ENCODE measurements at regions not wholly inside any gene's neighbourhood (a gene's known extent, or its start where the extent isn't known, plus 50 kb on each side); places are given as distances from the start of the nearest gene placed in this dataset.
"Not testable (repeated sequence)": the region's sequence is repeated elsewhere in the genome, so short reads cannot be mapped to it uniquely, and the experiment has no call there.

- not testable (repeated sequence) for DNase-seq
Observed at GRCh38 chr20:25774203-25774602, 77.5 kb upstream of the ZNF337 start.

GRCh38 chr20:25772437-25772836, 75.8 kb upstream of the ZNF337 start:
- DNase-seq: not testable (repeated sequence)

DNA sequence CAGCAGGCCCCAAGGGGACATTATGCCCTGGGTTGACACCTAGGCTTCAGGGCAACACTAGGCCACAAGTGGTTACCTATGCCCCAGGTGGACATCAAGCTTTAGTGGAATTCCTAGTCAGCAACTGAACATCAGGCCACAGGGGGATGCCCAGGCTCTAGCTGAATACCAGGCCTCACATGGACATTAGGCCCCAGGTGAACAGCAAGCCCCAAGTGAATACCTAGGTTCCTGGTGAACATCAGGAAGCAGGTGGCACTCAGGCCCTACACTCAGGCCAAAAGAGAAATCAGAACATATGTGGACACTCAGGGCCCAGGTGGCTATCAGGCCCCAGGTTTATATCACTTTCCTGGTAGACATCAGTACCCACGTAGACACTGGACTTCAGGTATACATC, 75.2 kb upstream of the ZNF337 start:
- DNase-seq: not testable (repeated sequence)

DNA sequence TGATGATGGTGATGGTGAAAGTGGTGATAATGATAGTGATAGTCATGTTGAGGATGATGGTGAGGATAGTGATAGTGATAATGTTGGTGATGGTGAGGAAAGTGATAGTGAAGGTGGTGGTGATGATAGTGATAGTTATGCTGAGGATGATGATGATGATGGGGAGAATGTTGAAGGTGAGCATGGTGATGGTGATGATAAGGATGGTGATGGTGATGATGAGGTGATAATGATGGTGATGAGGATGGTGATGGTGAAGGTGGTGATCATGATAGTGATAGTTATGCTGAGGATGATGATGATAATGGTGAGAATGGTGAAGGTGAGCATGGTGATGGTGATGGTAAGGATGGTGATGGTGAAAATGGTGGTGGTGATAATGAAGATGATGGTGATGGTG, 64.9 kb upstream of the ZNF337 start:
- no peak for DNase-seq

DNA sequence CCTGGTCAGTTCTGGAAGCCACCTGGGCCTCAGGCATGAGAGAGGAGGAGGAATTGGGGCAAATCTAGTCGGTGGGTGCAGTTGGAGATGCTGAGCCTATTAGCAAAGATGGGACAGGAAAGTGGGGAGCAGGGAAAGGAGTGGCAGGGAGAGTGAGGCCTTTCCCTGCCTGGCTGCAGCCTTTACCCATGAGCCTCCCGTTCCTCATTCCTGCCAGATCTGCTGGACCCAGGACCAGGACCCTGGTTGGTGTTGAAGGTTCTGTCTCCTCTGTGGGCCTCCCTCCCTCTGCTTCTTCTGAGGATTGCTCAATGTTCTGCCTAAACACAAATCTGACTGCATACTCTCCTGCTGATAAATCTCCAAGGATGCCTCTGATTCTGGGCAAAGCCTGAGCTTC, 64.4 kb upstream of the ZNF337 start:
- DNase-seq: not testable (repeated sequence)

DNA sequence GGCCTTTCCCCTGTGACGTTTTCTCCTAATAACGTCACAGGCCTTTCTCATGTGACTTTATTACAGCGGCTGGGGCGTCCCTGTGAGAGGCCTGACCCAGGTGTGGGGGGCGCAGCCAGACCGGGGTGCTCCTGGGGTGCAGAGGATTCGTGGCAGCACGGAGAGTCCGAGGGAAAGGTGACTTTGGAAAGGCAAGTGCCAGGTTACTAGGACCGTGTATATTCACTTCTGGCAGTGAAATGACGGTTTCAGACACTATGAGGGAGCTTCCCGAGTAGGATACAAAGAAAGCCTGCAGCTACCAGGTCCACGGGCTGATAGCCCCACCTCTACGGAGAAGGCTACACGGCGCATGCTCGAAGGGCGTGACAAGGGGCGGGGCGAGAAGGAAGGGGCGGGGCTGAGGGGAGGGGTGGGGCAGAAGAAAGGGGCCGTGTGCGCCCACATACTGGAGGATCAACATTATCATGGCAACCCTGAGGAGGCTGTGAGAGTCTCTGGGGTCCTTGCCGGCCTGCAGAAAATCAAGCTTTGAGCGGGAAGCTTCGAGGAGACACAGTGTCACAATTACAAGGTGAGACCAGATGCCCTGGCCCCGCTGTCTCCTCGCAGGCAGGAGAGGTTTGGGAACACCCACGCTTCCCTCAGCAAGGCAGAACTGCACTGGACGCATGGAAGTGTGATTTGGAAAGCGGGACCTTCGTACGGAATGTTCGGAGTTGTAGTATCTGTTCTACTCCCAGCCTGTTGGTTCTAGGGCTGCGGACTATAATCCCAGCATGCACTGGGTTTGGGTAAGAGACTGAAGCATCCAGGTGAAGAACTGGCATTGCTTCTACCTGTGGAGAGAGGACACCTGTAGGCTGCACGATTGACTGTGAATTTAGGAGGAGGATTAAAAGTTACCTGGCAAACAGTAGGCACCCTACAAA, 54.4 kb upstream of the ZNF337 start:
- DNase-seq: peak; percentile 60

- no peak for DNase-seq
Observed at GRCh38 chr20:25750220-25750764, 53.6 kb upstream of the ZNF337 start.

GRCh38 chr20:25749649-25750048, 53.0 kb upstream of the ZNF337 start:
- no peak for DNase-seq
